Body of pancreas (tissue), 4 donors: ENCODE measurements at regions not wholly inside any gene's neighbourhood (a gene's known extent, or its start where the extent isn't known, plus 50 kb on each side); places are given as distances from the start of the nearest gene placed in this dataset.

Source experiments
- ATAC-seq: fragments of 150-250 bp; one replicate; pipeline ENCODE4 v1.9.1; 2016
- DNase-seq, 4 donors: peaks; one replicate each; pipeline ENCODE4 v3.0.0-alpha.2; 2019
- H3K27ac ChIP-seq, 4 donors: fragments of 200-600 bp; sonication (generic); 1 replicate in 3 of 4; 2 replicates in 1 of 4; pipeline versions ENCODE4 v1.5.1 to v1.6.1; 2016 to 2019; ENCODE audit warnings: mild to moderate bottlenecking in 1 of 4, mixed read lengths in 1 of 4, moderate library complexity in 1 of 4
- H3K27me3 ChIP-seq, 2 donors: fragments of 200-600 bp; sonication (generic); one replicate each; pipeline ENCODE4 v1.6.0; 2016; ENCODE audit warnings: mild to moderate bottlenecking in 1 of 2
- H3K36me3 ChIP-seq, 2 donors: fragments of 200-600 bp; sonication (generic); replicated peaks in 1 of 2; 2 replicates each; pipeline ENCODE4 v1.5.1; 2016; ENCODE audit warnings: low read depth in 2 of 2; ENCODE audit not compliant: insufficient read depth in 1 of 2
- H3K4me1 ChIP-seq: fragments of 200-600 bp; sonication (generic); one replicate; pipeline ENCODE4 v1.6.0; 2016
- H3K4me3 ChIP-seq, 2 donors: fragments of 200-600 bp; sonication (generic); 1 replicate in 1 of 2; 2 replicates in 1 of 2; pipeline ENCODE4 v1.5.1; 2016 to 2019
- H3K9me3 ChIP-seq, 3 donors: fragments of 200-600 bp; sonication (generic); 1 replicate in 2 of 3; 2 replicates in 1 of 3; pipeline ENCODE4 v1.5.1; 2016
- POLR2A ChIP-seq, 3 donors: fragments of 450-650 bp; IDR thresholded peaks; one replicate each; pipeline ENCODE4 v1.6.1; 2016; ENCODE audit warnings: antibody characterized with exemption in 3 of 3, mild to moderate bottlenecking in 2 of 3
- WGBS, 2 donors: methylation state at CpG; one replicate each; pipeline ENCODE4 v1.1.5; 2017; 5-methylcytosine and 5-hydroxymethylcytosine counted together
- intact Hi-C: fragments of 100-400 bp; cut with DNase I; formaldehyde crosslinking; loops from one replicate; pipeline ENCODE4 v1.15.1; 2023
- TF ChIP-seq, protein P1 (sequence below), 7 experiments: fragments of 450-650 bp in 4 of 7; fragments of 200-600 bp in 3 of 7; sonication (generic) in 3 of 7; IDR thresholded peaks; one replicate each; pipeline ENCODE4 v1.5.1; 2016 to 2019; ENCODE audit warnings: antibody characterized with exemption in 7 of 7

DNA sequence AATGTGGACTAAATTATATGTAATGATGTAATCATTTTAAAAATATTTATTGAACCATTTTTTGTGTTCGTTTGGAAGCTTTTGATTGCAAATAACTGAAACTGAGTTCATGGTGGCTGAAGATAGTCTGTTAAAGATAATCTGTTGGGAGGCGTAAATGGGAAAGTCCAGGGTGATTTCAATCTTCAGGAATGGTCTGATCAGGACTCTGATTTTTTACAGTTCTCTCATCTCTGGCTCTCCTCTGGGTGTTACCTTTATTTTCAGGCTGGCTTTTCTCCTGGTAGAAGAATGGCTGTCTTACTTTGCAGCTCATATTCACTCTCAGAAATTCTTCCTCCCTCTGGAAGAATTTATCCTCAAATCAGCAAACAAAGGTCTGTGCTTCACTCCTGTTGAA lies 199.0 kb upstream of the LEF1 start:
- 52 to 55% methylated on average over 2 of the region's 2 CpGs for WGBS, 2 donors
- H3K27me3 ChIP-seq: no peaks in the 10 kb centered on the region
- intact Hi-C loops: no loop called here
- H3K4me1 ChIP-seq: no peaks in the 10 kb centered on the region
- H3K36me3 ChIP-seq: no peaks in the 10 kb centered on the region
- no peak for TF ChIP-seq POLR2A (IDR thresholded peaks at IDR 0.05)
- TF ChIP-seq, protein P1, sequence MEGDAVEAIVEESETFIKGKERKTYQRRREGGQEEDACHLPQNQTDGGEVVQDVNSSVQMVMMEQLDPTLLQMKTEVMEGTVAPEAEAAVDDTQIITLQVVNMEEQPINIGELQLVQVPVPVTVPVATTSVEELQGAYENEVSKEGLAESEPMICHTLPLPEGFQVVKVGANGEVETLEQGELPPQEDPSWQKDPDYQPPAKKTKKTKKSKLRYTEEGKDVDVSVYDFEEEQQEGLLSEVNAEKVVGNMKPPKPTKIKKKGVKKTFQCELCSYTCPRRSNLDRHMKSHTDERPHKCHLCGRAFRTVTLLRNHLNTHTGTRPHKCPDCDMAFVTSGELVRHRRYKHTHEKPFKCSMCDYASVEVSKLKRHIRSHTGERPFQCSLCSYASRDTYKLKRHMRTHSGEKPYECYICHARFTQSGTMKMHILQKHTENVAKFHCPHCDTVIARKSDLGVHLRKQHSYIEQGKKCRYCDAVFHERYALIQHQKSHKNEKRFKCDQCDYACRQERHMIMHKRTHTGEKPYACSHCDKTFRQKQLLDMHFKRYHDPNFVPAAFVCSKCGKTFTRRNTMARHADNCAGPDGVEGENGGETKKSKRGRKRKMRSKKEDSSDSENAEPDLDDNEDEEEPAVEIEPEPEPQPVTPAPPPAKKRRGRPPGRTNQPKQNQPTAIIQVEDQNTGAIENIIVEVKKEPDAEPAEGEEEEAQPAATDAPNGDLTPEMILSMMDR (IDR thresholded peaks at IDR 0.05): no peak
- no peak overlapping the region for H3K27ac ChIP-seq
- no peaks in the 10 kb centered on the region for H3K9me3 ChIP-seq
- DNase-seq: no peak
- no peak overlapping the region for H3K4me3 ChIP-seq
- no peak for ATAC-seq

DNA sequence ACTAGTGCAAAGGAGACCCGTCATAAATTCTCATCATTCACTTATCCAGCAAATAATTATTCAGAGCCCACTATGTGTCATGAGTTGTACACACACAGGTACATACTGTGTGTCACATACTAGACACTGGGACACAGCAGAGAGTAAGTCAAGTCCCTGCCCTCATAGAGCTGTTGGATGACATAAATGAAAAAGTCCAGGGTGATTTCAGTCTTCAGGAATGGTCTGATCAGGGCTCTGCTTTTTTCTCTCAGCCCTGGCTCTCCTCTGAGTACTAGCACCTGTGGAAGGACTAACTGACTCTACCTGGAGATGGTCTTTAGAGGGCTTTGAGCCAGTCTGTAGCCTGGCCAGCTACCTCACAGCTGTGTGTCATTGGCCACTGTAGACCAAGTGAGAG lies 198.0 kb upstream of the LEF1 start:
- no peak for ATAC-seq
- Histone ChIP-seq H3K9me3 (no peaks in the 10 kb centered on the region), H3K4me3 (no peak overlapping the region), H3K27ac (no peak overlapping the region), H3K36me3 (no peaks in the 10 kb centered on the region), H3K27me3 (no peaks in the 10 kb centered on the region), H3K4me1 (no peaks in the 10 kb centered on the region)
- intact Hi-C loops: no loop called here
- 59 to 63% methylated on average over 1 of the region's 1 CpG for WGBS, 2 donors
- no peak for DNase-seq
- TF ChIP-seq, protein P1 (IDR thresholded peaks at IDR 0.05): no peak
- TF ChIP-seq POLR2A (IDR thresholded peaks at IDR 0.05): no peak

DNA sequence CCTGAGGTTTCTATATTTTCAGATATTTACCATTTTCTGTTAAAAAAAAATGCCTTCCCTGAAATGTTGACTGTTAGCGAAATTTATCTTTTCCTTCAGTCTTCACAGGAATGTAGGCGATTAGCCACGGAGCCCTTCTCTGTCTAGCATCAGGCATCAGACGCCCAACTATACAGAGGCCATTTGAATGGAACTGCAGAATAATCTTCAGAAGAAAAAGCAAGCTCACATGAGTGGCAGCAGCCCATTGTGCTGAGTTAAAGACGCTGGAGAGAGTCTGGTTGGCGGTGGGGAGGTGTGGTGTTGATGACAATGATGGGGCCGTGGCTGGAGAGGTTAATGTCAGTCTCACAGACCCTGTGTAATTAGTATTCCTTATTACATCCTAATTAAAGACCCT lies 196.8 kb upstream of the LEF1 start:
- 27% methylated on average over 7 of the region's 7 CpGs for WGBS, 2 donors
- H3K27ac ChIP-seq: no peak overlapping the region
- ATAC-seq: no peak
- no peaks in the 10 kb centered on the region for H3K27me3 ChIP-seq
- no peaks in the 10 kb centered on the region for H3K9me3 ChIP-seq
- no peaks in the 10 kb centered on the region for H3K4me1 ChIP-seq
- no peaks in the 10 kb centered on the region for H3K36me3 ChIP-seq
- no peak for DNase-seq
- TF ChIP-seq, protein P1 (IDR thresholded peaks at IDR 0.05): no peak
- TF ChIP-seq POLR2A (IDR thresholded peaks at IDR 0.05): no peak
- intact Hi-C loops: no loop called here
- H3K4me3 ChIP-seq: no peak overlapping the region

DNA sequence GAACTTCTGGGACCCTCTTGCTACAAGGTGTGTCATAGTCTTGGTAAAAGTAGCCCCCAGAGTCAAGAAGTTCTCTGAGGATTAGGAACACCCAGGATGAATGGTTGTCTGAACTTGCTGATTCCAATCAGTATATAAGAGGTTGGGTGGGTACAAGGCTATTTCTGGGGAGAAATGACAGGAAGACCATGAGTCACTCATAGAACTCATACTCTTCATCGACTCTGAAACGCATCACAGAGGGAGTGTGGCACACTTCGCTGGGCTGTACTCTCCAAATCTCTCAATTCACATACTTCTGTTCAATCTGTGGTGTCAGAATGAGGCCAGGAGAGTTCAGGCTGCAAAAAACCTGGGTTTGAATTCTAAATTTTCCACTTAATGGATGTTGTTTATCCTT lies 193.2 kb upstream of the LEF1 start:
- intact Hi-C loops: no loop called here
- H3K4me3 ChIP-seq: no peak overlapping the region
- no peak for TF ChIP-seq POLR2A (IDR thresholded peaks at IDR 0.05)
- TF ChIP-seq, protein P1 (IDR thresholded peaks at IDR 0.05): no peak
- no peaks in the 10 kb centered on the region for H3K36me3 ChIP-seq
- ATAC-seq (no peak), DNase-seq (no peak)
- no peak overlapping the region for H3K27ac ChIP-seq
- H3K9me3 ChIP-seq: no peaks in the 10 kb centered on the region
- no peaks in the 10 kb centered on the region for H3K27me3 ChIP-seq
- no peaks in the 10 kb centered on the region for H3K4me1 ChIP-seq
- 65 to 82% methylated on average over 3 of the region's 3 CpGs for WGBS, 2 donors

DNA sequence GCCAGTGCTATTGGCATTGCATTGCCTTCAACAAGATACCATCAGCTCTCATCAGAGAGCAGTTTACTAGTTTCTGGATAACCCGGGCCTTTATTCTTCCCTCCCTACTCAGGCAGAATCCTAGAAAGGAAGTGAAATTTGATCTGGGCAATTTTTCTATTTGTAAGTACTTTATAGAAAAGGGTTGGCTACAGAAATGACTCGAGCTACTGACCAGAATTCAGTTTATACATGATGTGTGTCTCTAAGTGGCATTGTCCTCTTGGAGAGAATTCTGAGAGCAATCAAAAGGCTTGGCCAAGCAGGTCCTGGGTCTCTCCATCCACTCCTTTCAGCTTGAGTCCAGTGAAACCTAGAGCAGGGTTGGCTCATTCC lies 192.7 kb upstream of the LEF1 start:
- WGBS, 2 donors: 32 to 43% methylated on average over 2 of the region's 2 CpGs
- no peak for ATAC-seq
- Histone ChIP-seq H3K27ac (no peak overlapping the region), H3K27me3 (no peaks in the 10 kb centered on the region), H3K9me3 (no peaks in the 10 kb centered on the region), H3K36me3 (no peaks in the 10 kb centered on the region), H3K4me1 (no peaks in the 10 kb centered on the region), H3K4me3 (no peak overlapping the region)
- intact Hi-C loops: no loop called here
- TF ChIP-seq, protein P1 (IDR thresholded peaks at IDR 0.05): no peak
- TF ChIP-seq POLR2A (IDR thresholded peaks at IDR 0.05): no peak
- no peak for DNase-seq
